ENCODE measurements at regions not wholly inside any gene's neighbourhood (a gene's known extent, or its start where the extent isn't known, plus 50 kb on each side); places are given as distances from the start of the nearest gene placed in this dataset.

DNA sequence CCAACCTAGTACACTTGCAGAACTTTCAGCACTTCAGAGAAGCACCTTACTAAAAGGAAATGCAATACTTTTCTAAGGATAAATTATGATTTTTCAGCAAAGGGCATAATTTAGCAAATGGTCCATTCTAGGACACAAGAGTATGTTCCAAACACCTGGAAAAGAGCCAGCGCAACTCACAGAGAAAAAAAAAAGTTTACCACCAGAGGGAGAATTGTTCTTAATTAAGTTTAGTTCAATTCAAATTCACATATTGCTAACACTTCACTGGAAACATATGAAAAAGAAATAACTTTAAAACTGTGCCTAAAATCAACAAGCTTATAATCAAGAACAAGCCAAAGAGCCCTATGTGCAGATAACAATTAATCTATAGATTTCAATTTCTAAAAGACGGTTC lies 338.1 kb downstream of the SEC16B start:
- Histone ChIP-seq H3K9ac (ENCODE audit: low read depth in 1 of 2, low read length in 2 of 2) (no peak overlapping the region), H3K9me3 (ENCODE audit: control insufficient read depth in 2 of 2, low read length in 2 of 2) (no peaks in the 10 kb centered on the region), H3K36me3 (ENCODE audit: control insufficient read depth in 2 of 2, insufficient read depth in 2 of 2, low read length in 2 of 2) (no peaks in the 10 kb centered on the region)

DNA sequence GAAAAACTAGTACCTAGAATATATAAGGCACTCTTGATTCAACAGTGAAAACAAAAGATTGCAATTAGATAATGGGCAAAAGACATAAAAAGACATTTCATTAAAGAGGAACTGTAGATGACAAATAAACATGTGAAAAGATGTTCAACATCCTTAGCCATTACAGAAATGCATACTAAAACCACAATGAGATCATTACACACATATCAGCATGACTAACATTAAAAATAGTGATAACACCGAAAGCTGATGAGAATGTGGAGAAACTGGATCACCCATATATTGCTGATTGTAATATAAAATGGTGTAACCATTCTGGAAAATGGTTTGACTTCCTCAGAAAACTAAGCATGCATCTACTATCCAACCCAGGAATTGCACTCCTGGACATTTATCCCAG lies 340.3 kb downstream of the SEC16B start:
- no peaks in the 10 kb centered on the region for H3K27me3 ChIP-seq (ENCODE audit: control insufficient read depth in 2 of 2, insufficient read depth in 2 of 2, low read length in 2 of 2)
- no peak overlapping the region for H3K27ac ChIP-seq (ENCODE audit: low read depth in 2 of 2, low read length in 2 of 2)
- no peaks in the 10 kb centered on the region for H3K4me1 ChIP-seq (ENCODE audit: control insufficient read depth in 2 of 2, insufficient read depth in 2 of 2, low read length in 2 of 2)
- no peaks in the 10 kb centered on the region for H3K9me3 ChIP-seq (ENCODE audit: control insufficient read depth in 2 of 2, low read length in 2 of 2)
- no peak overlapping the region for H3K9ac ChIP-seq (ENCODE audit: low read depth in 1 of 2, low read length in 2 of 2)
- no peak overlapping the region for H3K4me3 ChIP-seq (ENCODE audit: low read length in 2 of 2)
- H3K36me3 ChIP-seq (ENCODE audit: control insufficient read depth in 2 of 2, insufficient read depth in 2 of 2, low read length in 2 of 2) = no peaks in the 10 kb centered on the region

More for the DNA sequence above, 338.1 kb downstream of the SEC16B start:
- Histone ChIP-seq H3K27ac (ENCODE audit: low read depth in 2 of 2, low read length in 2 of 2) (no peak overlapping the region), H3K27me3 (ENCODE audit: control insufficient read depth in 2 of 2, insufficient read depth in 2 of 2, low read length in 2 of 2) (no peaks in the 10 kb centered on the region), H3K4me3 (ENCODE audit: low read length in 2 of 2) (no peak overlapping the region), H3K4me1 (ENCODE audit: control insufficient read depth in 2 of 2, insufficient read depth in 2 of 2, low read length in 2 of 2) (no peaks in the 10 kb centered on the region)

DNA sequence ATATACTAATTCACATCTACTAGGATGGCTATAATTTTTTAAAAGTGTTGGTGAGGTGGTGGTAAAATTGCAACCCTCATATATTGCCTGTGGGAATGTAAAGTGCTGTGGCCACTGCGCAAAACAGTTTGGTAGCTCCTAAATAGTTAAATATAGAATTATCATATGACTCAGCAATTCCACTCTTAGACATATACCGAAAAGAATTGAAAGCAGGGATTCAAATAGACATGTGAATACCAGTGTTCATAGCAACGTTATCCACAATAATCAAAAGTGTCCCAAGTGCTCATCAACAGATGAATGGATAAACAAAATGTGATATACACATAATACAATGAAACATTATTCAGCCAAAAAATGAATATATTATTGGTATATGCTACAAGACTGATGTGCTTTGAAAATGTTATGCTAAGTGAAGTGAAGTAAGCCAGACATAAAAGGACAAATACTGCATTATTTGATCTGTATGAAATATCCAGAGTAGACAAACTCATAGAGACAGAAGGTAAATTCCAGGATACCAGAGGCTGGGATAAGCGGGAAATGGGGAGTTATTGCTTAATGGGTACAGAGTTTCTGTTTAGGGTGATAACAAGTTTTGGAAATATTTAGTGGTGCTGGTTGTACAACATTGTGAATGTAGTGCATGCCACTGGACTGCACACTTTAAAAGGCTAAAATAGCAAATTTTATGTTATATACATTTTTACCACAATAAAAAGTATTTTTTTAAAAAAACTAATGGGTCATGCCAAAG lies 342.5 kb downstream of the SEC16B start:
- H3K36me3 ChIP-seq (ENCODE audit: control insufficient read depth in 2 of 2, insufficient read depth in 2 of 2, low read length in 2 of 2) = no peaks in the 10 kb centered on the region
- H3K4me3 ChIP-seq (ENCODE audit: low read length in 2 of 2) = no peak overlapping the region
- H3K9me3 ChIP-seq (ENCODE audit: control insufficient read depth in 2 of 2, low read length in 2 of 2) = no peaks in the 10 kb centered on the region
- H3K9ac ChIP-seq (ENCODE audit: low read depth in 1 of 2, low read length in 2 of 2) = no peak overlapping the region
- H3K4me1 ChIP-seq (ENCODE audit: control insufficient read depth in 2 of 2, insufficient read depth in 2 of 2, low read length in 2 of 2) = no peaks in the 10 kb centered on the region
- no peak overlapping the region for H3K27ac ChIP-seq (ENCODE audit: low read depth in 2 of 2, low read length in 2 of 2)
- H3K27me3 ChIP-seq (ENCODE audit: control insufficient read depth in 2 of 2, insufficient read depth in 2 of 2, low read length in 2 of 2) = no peaks in the 10 kb centered on the region

DNA sequence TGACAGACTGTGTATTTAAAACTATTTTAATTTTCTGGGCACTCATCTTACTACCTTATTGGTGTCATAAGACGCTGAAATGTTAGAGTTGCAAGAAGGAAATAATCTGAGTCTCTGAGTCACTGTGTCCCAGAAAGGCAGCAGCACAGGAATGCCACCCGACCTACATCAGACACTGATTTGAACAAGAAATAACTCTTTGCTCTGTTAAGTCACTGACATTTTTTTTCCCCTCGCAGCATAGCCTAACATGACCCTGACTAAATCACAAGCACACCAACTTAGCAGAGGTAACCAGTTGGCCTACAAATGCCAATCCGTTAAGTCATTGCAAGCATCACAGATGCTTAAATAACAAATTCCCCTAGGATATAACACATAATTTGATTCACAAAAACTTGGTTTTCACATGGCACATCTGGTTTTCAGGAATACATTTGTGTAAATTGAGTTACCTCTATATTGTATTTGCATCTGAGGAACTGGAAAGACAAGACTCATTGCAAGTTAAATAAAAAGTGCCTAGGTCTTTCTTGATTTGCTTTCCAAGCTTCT lies 349.1 kb downstream of the SEC16B start:
- no peak overlapping the region for H3K27ac ChIP-seq (ENCODE audit: low read depth in 2 of 2, low read length in 2 of 2)
- no peaks in the 10 kb centered on the region for H3K4me1 ChIP-seq (ENCODE audit: control insufficient read depth in 2 of 2, insufficient read depth in 2 of 2, low read length in 2 of 2)
- H3K4me3 ChIP-seq (ENCODE audit: low read length in 2 of 2) = no peak overlapping the region
- H3K9me3 ChIP-seq (ENCODE audit: control insufficient read depth in 2 of 2, low read length in 2 of 2) = no peaks in the 10 kb centered on the region
- no peaks in the 10 kb centered on the region for H3K27me3 ChIP-seq (ENCODE audit: control insufficient read depth in 2 of 2, insufficient read depth in 2 of 2, low read length in 2 of 2)
- H3K9ac ChIP-seq (ENCODE audit: low read depth in 1 of 2, low read length in 2 of 2) = no peak overlapping the region
- no peaks in the 10 kb centered on the region for H3K36me3 ChIP-seq (ENCODE audit: control insufficient read depth in 2 of 2, insufficient read depth in 2 of 2, low read length in 2 of 2)

DNA sequence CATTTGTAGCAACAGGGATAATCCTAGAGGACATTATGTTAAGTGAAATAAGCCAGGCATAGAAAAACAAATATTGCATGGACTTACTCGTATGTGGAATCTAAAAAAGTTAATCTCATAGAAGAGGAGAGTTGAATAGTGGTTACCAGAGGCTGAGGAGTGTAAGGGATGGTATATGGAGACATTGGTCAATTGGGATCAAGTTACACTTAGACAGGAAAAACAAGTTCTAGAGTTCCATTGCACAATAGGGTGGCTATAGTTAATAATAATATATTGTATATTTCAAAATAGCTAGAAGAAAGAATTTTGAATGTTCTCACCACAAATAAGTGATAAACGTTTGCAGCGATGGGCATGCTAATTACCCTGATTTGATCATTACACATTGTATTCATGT lies 354.6 kb downstream of the SEC16B start:
- Histone ChIP-seq H3K9me3 (ENCODE audit: control insufficient read depth in 2 of 2, low read length in 2 of 2) (no peaks in the 10 kb centered on the region), H3K4me1 (ENCODE audit: control insufficient read depth in 2 of 2, insufficient read depth in 2 of 2, low read length in 2 of 2) (no peaks in the 10 kb centered on the region), H3K4me3 (ENCODE audit: low read length in 2 of 2) (no peak overlapping the region), H3K36me3 (ENCODE audit: control insufficient read depth in 2 of 2, insufficient read depth in 2 of 2, low read length in 2 of 2) (no peaks in the 10 kb centered on the region), H3K27ac (ENCODE audit: low read depth in 2 of 2, low read length in 2 of 2) (no peak overlapping the region), H3K27me3 (ENCODE audit: control insufficient read depth in 2 of 2, insufficient read depth in 2 of 2, low read length in 2 of 2) (no peaks in the 10 kb centered on the region), H3K9ac (ENCODE audit: low read depth in 1 of 2, low read length in 2 of 2) (no peak overlapping the region)

DNA sequence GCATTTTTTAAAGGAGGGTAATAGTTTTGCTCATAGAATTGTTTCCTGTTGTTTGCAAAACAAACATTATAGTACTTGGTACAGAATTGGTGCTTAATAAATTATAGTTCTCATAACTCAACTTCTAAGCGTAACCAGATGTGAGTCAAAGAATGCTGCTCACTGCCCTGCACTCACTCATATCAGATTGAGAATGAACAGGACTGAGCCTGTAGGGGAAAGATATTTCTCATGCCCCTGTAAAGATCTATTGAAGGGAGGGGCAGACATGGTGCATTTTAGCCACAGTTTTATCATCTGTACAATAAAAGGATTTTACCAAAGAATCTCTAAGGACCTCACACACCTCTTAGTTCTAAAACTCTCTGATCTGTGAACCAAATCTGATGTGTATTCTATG lies 358.5 kb downstream of the SEC16B start:
- no peaks in the 10 kb centered on the region for H3K4me1 ChIP-seq (ENCODE audit: control insufficient read depth in 2 of 2, insufficient read depth in 2 of 2, low read length in 2 of 2)
- H3K9me3 ChIP-seq (ENCODE audit: control insufficient read depth in 2 of 2, low read length in 2 of 2) = no peaks in the 10 kb centered on the region
- H3K9ac ChIP-seq (ENCODE audit: low read depth in 1 of 2, low read length in 2 of 2) = no peak overlapping the region
- no peaks in the 10 kb centered on the region for H3K36me3 ChIP-seq (ENCODE audit: control insufficient read depth in 2 of 2, insufficient read depth in 2 of 2, low read length in 2 of 2)
- no peaks in the 10 kb centered on the region for H3K27me3 ChIP-seq (ENCODE audit: control insufficient read depth in 2 of 2, insufficient read depth in 2 of 2, low read length in 2 of 2)
- H3K4me3 ChIP-seq (ENCODE audit: low read length in 2 of 2) = no peak overlapping the region
- no peak overlapping the region for H3K27ac ChIP-seq (ENCODE audit: low read depth in 2 of 2, low read length in 2 of 2)

DNA sequence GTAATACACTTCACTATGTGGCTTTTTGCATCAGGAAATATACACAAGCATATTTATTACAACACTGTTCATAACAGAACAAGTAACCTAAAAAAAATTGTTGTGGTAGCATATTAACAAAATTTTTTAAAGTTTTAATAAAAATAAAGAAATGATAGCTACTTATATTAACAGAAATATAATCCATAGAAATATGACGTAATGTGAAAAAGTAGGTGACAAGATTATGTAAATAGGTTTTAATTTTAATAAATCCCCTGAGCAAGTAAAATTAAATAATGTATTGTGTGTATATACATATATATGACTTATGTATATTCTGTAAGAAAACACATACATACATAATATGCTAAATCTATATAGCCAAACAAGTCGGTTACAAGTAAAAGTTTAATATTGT lies 359.9 kb downstream of the SEC16B start:
- Histone ChIP-seq H3K36me3 (ENCODE audit: control insufficient read depth in 2 of 2, insufficient read depth in 2 of 2, low read length in 2 of 2) (no peaks in the 10 kb centered on the region), H3K27me3 (ENCODE audit: control insufficient read depth in 2 of 2, insufficient read depth in 2 of 2, low read length in 2 of 2) (no peaks in the 10 kb centered on the region), H3K27ac (ENCODE audit: low read depth in 2 of 2, low read length in 2 of 2) (no peak overlapping the region), H3K4me3 (ENCODE audit: low read length in 2 of 2) (no peak overlapping the region), H3K9ac (ENCODE audit: low read depth in 1 of 2, low read length in 2 of 2) (no peak overlapping the region), H3K4me1 (ENCODE audit: control insufficient read depth in 2 of 2, insufficient read depth in 2 of 2, low read length in 2 of 2) (no peaks in the 10 kb centered on the region), H3K9me3 (ENCODE audit: control insufficient read depth in 2 of 2, low read length in 2 of 2) (no peaks in the 10 kb centered on the region)

DNA sequence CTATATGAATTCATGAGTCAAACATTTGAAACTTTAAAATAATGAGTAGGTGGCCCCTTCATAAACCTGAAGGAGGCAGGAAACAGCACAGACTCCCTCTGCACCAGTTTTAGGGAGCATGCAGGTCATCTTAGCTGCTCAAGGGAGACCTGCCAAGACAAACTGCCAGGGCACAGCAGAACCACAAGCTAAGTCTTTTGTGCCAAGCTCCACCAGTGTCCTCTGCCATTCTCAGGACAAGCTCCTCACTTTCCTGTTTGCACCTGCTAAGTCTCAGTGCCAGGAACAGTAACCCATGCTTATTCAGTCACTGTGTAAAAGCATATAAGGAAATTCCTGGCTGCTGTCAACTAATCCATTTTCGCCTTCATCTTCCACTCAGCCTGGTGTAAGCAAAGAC lies 368.9 kb downstream of the SEC16B start:
- Histone ChIP-seq H3K9me3 (ENCODE audit: control insufficient read depth in 2 of 2, low read length in 2 of 2) (no peaks in the 10 kb centered on the region), H3K4me1 (ENCODE audit: control insufficient read depth in 2 of 2, insufficient read depth in 2 of 2, low read length in 2 of 2) (no peaks in the 10 kb centered on the region), H3K9ac (ENCODE audit: low read depth in 1 of 2, low read length in 2 of 2) (no peak overlapping the region), H3K27ac (ENCODE audit: low read depth in 2 of 2, low read length in 2 of 2) (no peak overlapping the region), H3K36me3 (ENCODE audit: control insufficient read depth in 2 of 2, insufficient read depth in 2 of 2, low read length in 2 of 2) (no peaks in the 10 kb centered on the region), H3K27me3 (ENCODE audit: control insufficient read depth in 2 of 2, insufficient read depth in 2 of 2, low read length in 2 of 2) (no peaks in the 10 kb centered on the region), H3K4me3 (ENCODE audit: low read length in 2 of 2) (no peak overlapping the region)

DNA sequence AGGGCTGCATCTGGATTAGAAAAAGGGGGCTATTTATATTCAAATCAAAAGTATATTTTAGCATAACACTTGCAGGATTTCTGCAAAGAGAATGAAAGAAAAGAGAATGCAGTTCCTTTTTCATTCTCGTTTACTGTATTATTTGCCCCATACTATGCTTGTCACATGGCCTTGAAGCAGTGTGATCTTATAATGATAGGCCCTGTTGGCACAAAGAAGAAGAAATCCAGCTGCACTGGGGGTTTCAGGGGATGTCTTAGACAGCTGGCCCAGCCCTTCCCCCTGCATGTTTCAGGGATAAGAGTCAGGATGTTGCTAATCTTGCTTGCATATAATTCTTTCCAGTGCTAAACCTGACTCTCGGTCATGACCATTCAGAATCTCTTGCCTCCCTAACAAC lies 369.5 kb downstream of the SEC16B start:
- Histone ChIP-seq H3K27ac (ENCODE audit: low read depth in 2 of 2, low read length in 2 of 2) (no peak overlapping the region), H3K9ac (ENCODE audit: low read depth in 1 of 2, low read length in 2 of 2) (no peak overlapping the region), H3K4me3 (ENCODE audit: low read length in 2 of 2) (no peak overlapping the region), H3K9me3 (ENCODE audit: control insufficient read depth in 2 of 2, low read length in 2 of 2) (no peaks in the 10 kb centered on the region), H3K36me3 (ENCODE audit: control insufficient read depth in 2 of 2, insufficient read depth in 2 of 2, low read length in 2 of 2) (no peaks in the 10 kb centered on the region), H3K27me3 (ENCODE audit: control insufficient read depth in 2 of 2, insufficient read depth in 2 of 2, low read length in 2 of 2) (no peaks in the 10 kb centered on the region), H3K4me1 (ENCODE audit: control insufficient read depth in 2 of 2, insufficient read depth in 2 of 2, low read length in 2 of 2) (no peaks in the 10 kb centered on the region)

DNA sequence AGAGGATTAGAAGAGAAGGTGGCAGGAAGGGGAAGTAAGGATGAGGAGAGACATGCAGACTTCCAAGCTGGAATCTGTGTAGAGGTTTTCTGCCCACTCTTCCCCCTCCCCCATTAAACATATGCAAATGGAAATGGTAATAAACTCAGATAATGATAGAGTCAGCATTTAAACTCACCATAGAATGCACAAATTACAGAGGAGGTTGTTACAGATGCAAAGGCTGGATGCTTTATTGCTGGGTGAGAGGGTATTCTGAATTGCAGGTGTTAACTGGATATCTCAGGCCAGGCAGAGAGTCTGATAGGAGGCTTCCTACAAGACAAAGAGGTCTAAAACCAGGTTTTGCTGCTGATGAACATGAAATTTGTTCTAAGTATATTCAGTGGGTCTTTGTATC lies 372.5 kb downstream of the SEC16B start:
- Histone ChIP-seq H3K36me3 (ENCODE audit: control insufficient read depth in 2 of 2, insufficient read depth in 2 of 2, low read length in 2 of 2) (no peaks in the 10 kb centered on the region), H3K27me3 (ENCODE audit: control insufficient read depth in 2 of 2, insufficient read depth in 2 of 2, low read length in 2 of 2) (no peaks in the 10 kb centered on the region), H3K4me3 (ENCODE audit: low read length in 2 of 2) (no peak overlapping the region), H3K9me3 (ENCODE audit: control insufficient read depth in 2 of 2, low read length in 2 of 2) (no peaks in the 10 kb centered on the region), H3K4me1 (ENCODE audit: control insufficient read depth in 2 of 2, insufficient read depth in 2 of 2, low read length in 2 of 2) (no peaks in the 10 kb centered on the region), H3K27ac (ENCODE audit: low read depth in 2 of 2, low read length in 2 of 2) (no peak overlapping the region), H3K9ac (ENCODE audit: low read depth in 1 of 2, low read length in 2 of 2) (no peak overlapping the region)

Measured in mucosa of rectum (tissue), 2 donors.